Epidermal melanocyte (primary cell): ENCODE measurements at regions not wholly inside any gene's neighbourhood (a gene's known extent, or its start where the extent isn't known, plus 50 kb on each side); places are given as distances from the start of the nearest gene placed in this dataset.
A peak's percentile ranks its signal among the peaks of the same experiment; 100 is the strongest.

Experiments
- DNase-seq: peaks from one replicate; pipeline ENCODE4 v3.0.0; 2011; ENCODE audit warnings: low spot score; ENCODE audit not compliant: insufficient read length

DNA sequence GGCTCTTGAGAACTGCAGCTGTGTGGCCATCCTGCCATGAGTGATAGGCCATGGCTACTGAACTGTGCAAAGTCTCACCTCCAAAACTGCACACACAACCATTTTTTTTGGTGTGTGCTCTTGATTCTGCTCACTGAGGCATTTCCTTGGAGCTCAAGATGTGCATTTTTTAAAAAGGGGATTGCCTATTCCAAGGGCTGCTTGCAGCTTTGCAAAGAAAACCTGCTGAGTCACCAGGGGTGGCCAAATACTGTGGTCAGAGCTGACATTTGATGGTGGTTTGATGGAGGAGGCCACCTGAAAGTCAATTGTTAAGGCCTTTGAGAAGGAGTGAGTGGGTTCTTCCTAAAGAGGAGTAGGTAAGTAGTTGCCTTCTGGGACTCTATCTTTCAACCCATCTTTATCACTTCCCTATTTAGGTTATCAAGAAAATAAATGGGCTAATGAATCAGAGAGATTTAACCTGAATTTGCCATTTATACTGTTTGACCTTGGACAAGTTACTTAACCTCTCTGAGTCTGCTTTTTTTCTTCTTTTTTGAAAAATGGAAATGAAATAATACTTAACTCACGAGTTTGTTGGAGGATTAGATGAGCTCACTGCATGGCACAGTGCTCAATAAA is 87.9 kb downstream of the CHST2 start:
- DNase-seq: peak; percentile 29

GRCh38 chr3:143208976-143209714 is 89.6 kb downstream of the CHST2 start:
- no peak for DNase-seq

- DNase-seq: no peak
Measured at GRCh38 chr3:143209715-143210059, 90.1 kb downstream of the CHST2 start.

DNA sequence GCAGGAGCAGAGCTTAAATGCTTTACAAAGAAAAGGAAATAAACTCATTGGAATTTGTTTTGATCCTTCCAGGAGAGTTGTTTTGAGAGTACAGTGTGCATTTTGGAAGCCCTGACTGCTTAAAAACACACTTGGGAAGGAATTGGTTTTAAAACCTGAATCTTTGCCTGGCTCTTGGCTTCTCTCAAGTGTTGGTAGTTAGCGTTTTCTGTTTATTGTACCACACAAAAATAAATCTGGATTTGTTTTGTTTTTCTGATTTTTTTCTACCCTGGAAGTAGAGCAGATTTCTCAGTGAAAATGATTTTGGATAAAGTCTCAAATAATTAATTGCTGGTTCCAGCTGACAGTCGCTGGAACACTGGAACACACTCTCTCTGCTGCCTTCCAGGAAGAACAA is 90.6 kb downstream of the CHST2 start:
- DNase-seq: no peak

GRCh38 chr3:143215059-143215458 is 95.5 kb downstream of the CHST2 start:
- DNase-seq: no peak
